Hepatocyte (in vitro differentiated cells): ENCODE measurements at regions not wholly inside any gene's neighbourhood (a gene's known extent, or its start where the extent isn't known, plus 50 kb on each side); places are given as distances from the start of the nearest gene placed in this dataset.

Experiments
- DNase-seq: peaks from one replicate; pipeline ENCODE4 v3.0.0-alpha.2; 2016; ENCODE audit warnings: low spot score
- H2AFZ ChIP-seq: fragments of 200-600 bp; sonication (generic); 2 replicates; pipeline ENCODE4 v1.6.0; 2016; ENCODE audit warnings: antibody characterized with exemption, mild to moderate bottlenecking
- H3K27ac ChIP-seq: fragments of 200-600 bp; sonication (generic); 2 replicates; pipeline ENCODE4 v1.5.1; 2016; ENCODE audit warnings: mild to moderate bottlenecking
- H3K27me3 ChIP-seq: fragments of 200-600 bp; sonication (generic); 2 replicates; pipeline ENCODE4 v1.6.1; 2016
- H3K36me3 ChIP-seq: fragments of 200-600 bp; sonication (generic); replicated peaks from 2 replicates; pipeline ENCODE4 v1.5.1; 2016; ENCODE audit warnings: low read depth; ENCODE audit not compliant: insufficient read depth
- H3K4me1 ChIP-seq: fragments of 200-600 bp; sonication (generic); 2 replicates; pipeline ENCODE4 v1.5.1; 2016; ENCODE audit warnings: mild to moderate bottlenecking, moderate library complexity; ENCODE audit not compliant: insufficient read depth
- H3K4me2 ChIP-seq: fragments of 200-600 bp; sonication (generic); 2 replicates; pipeline ENCODE4 v1.6.0; 2016
- H3K4me3 ChIP-seq: fragments of 200-600 bp; sonication (generic); 2 replicates; pipeline ENCODE4 v1.5.1; 2016; ENCODE audit warnings: mild to moderate bottlenecking
- H3K79me2 ChIP-seq: fragments of 200-600 bp; sonication (generic); 2 replicates; pipeline ENCODE4 v1.6.0; 2017; ENCODE audit warnings: mild to moderate bottlenecking
- H3K9me2 ChIP-seq: fragments of 200-600 bp; sonication (generic); replicated peaks from 2 replicates; pipeline ENCODE4 v1.6.0; 2017; ENCODE audit warnings: mild to moderate bottlenecking; ENCODE audit not compliant: insufficient read depth
- H3K9me3 ChIP-seq: fragments of 200-600 bp; sonication (generic); 2 replicates; pipeline ENCODE4 v1.5.1; 2016; ENCODE audit warnings: low read depth, mild to moderate bottlenecking
- H4K20me1 ChIP-seq: fragments of 200-600 bp; sonication (generic); 2 replicates; pipeline ENCODE4 v1.6.0; 2016; ENCODE audit warnings: mild to moderate bottlenecking; ENCODE audit not compliant: insufficient read depth, poor library complexity, severe bottlenecking
- EZH2 ChIP-seq: fragments of 200-600 bp; sonication (generic); IDR thresholded peaks from 2 replicates; pipeline ENCODE4 v1.6.1; 2016; ENCODE audit warnings: antibody characterized with exemption, mild to moderate bottlenecking, borderline replicate concordance
- EZH2phosphoT487 ChIP-seq: fragments of 200-600 bp; sonication (generic); IDR thresholded peaks from one replicate; pipeline ENCODE4 v1.6.1; 2018; ENCODE audit warnings: antibody characterized with exemption, mild to moderate bottlenecking, low read depth, moderate library complexity; ENCODE audit not compliant: unreplicated experiment, severe bottlenecking
- WGBS: methylation state at CpG from one replicate; pipeline ENCODE4 v1.1.6; 2016; ENCODE audit warnings: low lambda C conversion rate; ENCODE audit errors: missing lambda C conversion rate; 5-methylcytosine and 5-hydroxymethylcytosine counted together
- TF ChIP-seq, protein P1 (sequence below): fragments of 200-600 bp; sonication (generic); IDR thresholded peaks from 2 replicates; pipeline ENCODE4 v1.5.1; 2016; ENCODE audit warnings: antibody characterized with exemption, mild to moderate bottlenecking; ENCODE audit not compliant: poor library complexity

GRCh38 chr6:3636060-3636459 is 115.5 kb downstream of the PXDC1 start:
- H3K4me2 ChIP-seq, result no peak overlapping the region
- DNase-seq, result no peak
- no peak overlapping the region for H2AFZ ChIP-seq
- no peak overlapping the region for H3K27ac ChIP-seq
- no peaks in the 10 kb centered on the region for H3K4me1 ChIP-seq
- H4K20me1 ChIP-seq, result no peaks in the 10 kb centered on the region
- H3K4me3 ChIP-seq, result no peak overlapping the region
- 59% methylated on average over 8 of the region's 8 CpGs for WGBS
- H3K79me2 ChIP-seq, result no peaks in the 10 kb centered on the region
- no peaks in the 10 kb centered on the region for H3K9me2 ChIP-seq
- no peaks in the 10 kb centered on the region for H3K27me3 ChIP-seq
- TF ChIP-seq EZH2phosphoT487 (no peak), EZH2 (no peak)
- TF ChIP-seq, protein P1, sequence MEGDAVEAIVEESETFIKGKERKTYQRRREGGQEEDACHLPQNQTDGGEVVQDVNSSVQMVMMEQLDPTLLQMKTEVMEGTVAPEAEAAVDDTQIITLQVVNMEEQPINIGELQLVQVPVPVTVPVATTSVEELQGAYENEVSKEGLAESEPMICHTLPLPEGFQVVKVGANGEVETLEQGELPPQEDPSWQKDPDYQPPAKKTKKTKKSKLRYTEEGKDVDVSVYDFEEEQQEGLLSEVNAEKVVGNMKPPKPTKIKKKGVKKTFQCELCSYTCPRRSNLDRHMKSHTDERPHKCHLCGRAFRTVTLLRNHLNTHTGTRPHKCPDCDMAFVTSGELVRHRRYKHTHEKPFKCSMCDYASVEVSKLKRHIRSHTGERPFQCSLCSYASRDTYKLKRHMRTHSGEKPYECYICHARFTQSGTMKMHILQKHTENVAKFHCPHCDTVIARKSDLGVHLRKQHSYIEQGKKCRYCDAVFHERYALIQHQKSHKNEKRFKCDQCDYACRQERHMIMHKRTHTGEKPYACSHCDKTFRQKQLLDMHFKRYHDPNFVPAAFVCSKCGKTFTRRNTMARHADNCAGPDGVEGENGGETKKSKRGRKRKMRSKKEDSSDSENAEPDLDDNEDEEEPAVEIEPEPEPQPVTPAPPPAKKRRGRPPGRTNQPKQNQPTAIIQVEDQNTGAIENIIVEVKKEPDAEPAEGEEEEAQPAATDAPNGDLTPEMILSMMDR, result no peak
- no peaks in the 10 kb centered on the region for H3K36me3 ChIP-seq
- H3K9me3 ChIP-seq, result no peaks in the 10 kb centered on the region

DNA sequence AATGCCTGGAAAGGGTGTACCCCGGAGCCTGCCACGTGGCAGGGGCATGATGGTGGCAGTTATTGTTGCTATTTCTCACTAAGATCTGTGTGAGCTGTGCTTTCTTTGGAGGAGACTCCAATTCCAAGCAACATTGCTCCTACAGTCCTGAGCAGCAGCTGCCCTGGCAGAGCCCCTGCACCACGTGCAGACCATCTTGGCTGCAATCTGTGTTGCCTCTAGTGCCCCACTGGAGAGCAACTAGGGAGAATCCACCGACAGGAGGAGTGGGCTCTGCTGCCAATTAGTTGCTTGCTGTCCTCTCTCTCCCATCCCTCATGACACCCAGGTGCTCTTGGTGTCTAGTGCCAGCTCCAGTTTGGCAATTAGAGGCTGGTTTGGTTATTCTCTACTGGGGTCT is 116.0 kb downstream of the PXDC1 start:
- H3K4me3 ChIP-seq, result no peak overlapping the region
- no peak for DNase-seq
- H3K4me1 ChIP-seq, result no peaks in the 10 kb centered on the region
- 84% methylated on average over 4 of the region's 4 CpGs for WGBS
- no peaks in the 10 kb centered on the region for H3K9me3 ChIP-seq
- H3K9me2 ChIP-seq, result no peaks in the 10 kb centered on the region
- no peaks in the 10 kb centered on the region for H4K20me1 ChIP-seq
- no peaks in the 10 kb centered on the region for H3K79me2 ChIP-seq
- H3K4me2 ChIP-seq, result no peak overlapping the region
- H3K36me3 ChIP-seq, result no peaks in the 10 kb centered on the region
- H3K27me3 ChIP-seq, result no peaks in the 10 kb centered on the region
- H2AFZ ChIP-seq, result no peak overlapping the region
- no peak overlapping the region for H3K27ac ChIP-seq
- TF ChIP-seq EZH2, result no peak
- no peak for TF ChIP-seq EZH2phosphoT487
- TF ChIP-seq, protein P1, result no peak

DNA sequence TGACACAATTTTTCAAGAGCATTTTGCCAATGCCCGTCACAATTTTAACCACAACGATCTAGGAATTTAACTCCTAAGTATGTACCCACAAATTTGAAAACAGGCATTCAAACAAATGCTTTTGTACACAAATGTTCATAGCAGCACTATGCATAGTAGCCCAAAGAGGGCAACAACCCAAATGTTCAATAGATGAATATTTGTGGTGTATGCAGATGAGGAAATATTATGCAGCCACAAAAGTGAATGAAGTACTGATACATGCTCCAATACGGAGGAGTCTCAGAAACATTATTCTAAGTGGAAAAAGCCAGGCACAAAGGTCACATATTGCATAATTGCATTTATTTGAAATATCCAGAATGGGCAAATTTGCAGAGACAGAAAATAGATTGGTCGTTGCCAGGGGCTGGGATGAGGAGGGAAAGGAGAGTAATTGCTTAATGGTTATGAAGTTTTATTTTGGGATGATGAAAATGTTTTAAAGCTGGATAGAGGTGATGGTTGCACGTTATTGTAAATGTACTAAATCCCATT is 117.2 kb downstream of the PXDC1 start:
- DNase-seq, result no peak
- Histone ChIP-seq H3K27me3 (no peaks in the 10 kb centered on the region), H3K9me3 (no peaks in the 10 kb centered on the region), H3K4me3 (no peak overlapping the region), H2AFZ (no peak overlapping the region), H3K9me2 (no peaks in the 10 kb centered on the region), H3K36me3 (no peaks in the 10 kb centered on the region), H3K4me2 (no peak overlapping the region), H3K4me1 (no peaks in the 10 kb centered on the region), H3K79me2 (no peaks in the 10 kb centered on the region), H4K20me1 (no peaks in the 10 kb centered on the region), H3K27ac (no peak overlapping the region)
- TF ChIP-seq EZH2 (no peak), EZH2phosphoT487 (no peak)
- TF ChIP-seq, protein P1, result no peak
- WGBS, result 94% methylated on average over 5 of the region's 5 CpGs

GRCh38 chr6:3633711-3634110 is 117.8 kb downstream of the PXDC1 start:
- Histone ChIP-seq H3K4me2 (no peak overlapping the region), H3K4me1 (no peaks in the 10 kb centered on the region), H2AFZ (no peak overlapping the region), H3K9me2 (no peaks in the 10 kb centered on the region), H3K4me3 (no peak overlapping the region), H3K36me3 (no peaks in the 10 kb centered on the region), H3K27me3 (no peaks in the 10 kb centered on the region), H3K9me3 (no peaks in the 10 kb centered on the region), H3K27ac (no peak overlapping the region), H3K79me2 (no peaks in the 10 kb centered on the region), H4K20me1 (no peaks in the 10 kb centered on the region)
- TF ChIP-seq EZH2phosphoT487 (no peak), EZH2 (no peak)
- TF ChIP-seq, protein P1, result no peak
- WGBS, result 88% methylated on average over 5 of the region's 5 CpGs
- no peak for DNase-seq
